ENCODE measurements at regions not wholly inside any gene's neighbourhood (a gene's known extent, or its start where the extent isn't known, plus 50 kb on each side); places are given as distances from the start of the nearest gene placed in this dataset.

DNA sequence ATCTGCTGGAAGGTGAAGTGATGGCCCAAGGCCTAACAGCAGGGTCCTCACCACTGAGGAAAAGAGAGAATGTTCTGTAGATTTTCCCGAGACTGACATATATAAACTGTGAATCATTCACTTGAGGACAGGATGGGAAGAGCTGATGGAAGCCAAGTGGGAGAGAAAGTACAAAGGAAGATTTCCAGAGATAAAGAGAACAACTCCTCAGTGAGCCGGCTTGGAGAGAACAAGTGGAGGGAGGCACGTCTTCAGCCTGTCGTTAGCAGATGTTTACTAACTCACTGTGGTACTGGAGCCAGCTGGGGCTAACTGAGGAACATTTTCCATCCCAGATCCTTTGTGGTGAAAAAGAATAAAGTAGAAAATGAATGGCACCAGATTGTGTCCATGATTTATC is 552.9 kb upstream of the TNP1 start:
- no peak for TF ChIP-seq EZH2 (IDR thresholded peaks at IDR 0.05; ENCODE audit: borderline replicate concordance, low read depth, low read length, poor library complexity, severe bottlenecking)
- TF ChIP-seq, protein P1, sequence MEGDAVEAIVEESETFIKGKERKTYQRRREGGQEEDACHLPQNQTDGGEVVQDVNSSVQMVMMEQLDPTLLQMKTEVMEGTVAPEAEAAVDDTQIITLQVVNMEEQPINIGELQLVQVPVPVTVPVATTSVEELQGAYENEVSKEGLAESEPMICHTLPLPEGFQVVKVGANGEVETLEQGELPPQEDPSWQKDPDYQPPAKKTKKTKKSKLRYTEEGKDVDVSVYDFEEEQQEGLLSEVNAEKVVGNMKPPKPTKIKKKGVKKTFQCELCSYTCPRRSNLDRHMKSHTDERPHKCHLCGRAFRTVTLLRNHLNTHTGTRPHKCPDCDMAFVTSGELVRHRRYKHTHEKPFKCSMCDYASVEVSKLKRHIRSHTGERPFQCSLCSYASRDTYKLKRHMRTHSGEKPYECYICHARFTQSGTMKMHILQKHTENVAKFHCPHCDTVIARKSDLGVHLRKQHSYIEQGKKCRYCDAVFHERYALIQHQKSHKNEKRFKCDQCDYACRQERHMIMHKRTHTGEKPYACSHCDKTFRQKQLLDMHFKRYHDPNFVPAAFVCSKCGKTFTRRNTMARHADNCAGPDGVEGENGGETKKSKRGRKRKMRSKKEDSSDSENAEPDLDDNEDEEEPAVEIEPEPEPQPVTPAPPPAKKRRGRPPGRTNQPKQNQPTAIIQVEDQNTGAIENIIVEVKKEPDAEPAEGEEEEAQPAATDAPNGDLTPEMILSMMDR (conservative IDR thresholded peaks at IDR 0.05; ENCODE audit: low read depth, low read length), result no peak
- H3K9me3 ChIP-seq (ENCODE audit: low read depth, low read length, poor library complexity, severe bottlenecking), result no peaks in the 10 kb centered on the region
- intact Hi-C loops (cut with micrococcal nuclease; ENCODE audit: unreplicated experiment), result no loop called here
- no peaks in the 10 kb centered on the region for H3K36me3 ChIP-seq (ENCODE audit: insufficient read depth, low read length, poor library complexity, severe bottlenecking)
- DNase-seq (ENCODE audit: low spot score), result no peak
- no peak overlapping the region for H3K27ac ChIP-seq (ENCODE audit: low read depth, low read length, poor library complexity, severe bottlenecking)
- no peaks in the 10 kb centered on the region for H3K27me3 ChIP-seq (replicated peaks; ENCODE audit: insufficient read depth, low read depth, low read length, poor library complexity)
- H3K4me3 ChIP-seq (ENCODE audit: low read depth, low read length, poor library complexity, severe bottlenecking), result no peak overlapping the region
- ChIA-PET CTCF (no interaction called here), POLR2A (ENCODE audit: low non-redundant PET) (no interaction called here)
- H3K4me1 ChIP-seq (ENCODE audit: insufficient read depth, low read length, poor library complexity, severe bottlenecking), result no peaks in the 10 kb centered on the region
- no TSS peak for BruUV-seq (replicated peaks)

DNA sequence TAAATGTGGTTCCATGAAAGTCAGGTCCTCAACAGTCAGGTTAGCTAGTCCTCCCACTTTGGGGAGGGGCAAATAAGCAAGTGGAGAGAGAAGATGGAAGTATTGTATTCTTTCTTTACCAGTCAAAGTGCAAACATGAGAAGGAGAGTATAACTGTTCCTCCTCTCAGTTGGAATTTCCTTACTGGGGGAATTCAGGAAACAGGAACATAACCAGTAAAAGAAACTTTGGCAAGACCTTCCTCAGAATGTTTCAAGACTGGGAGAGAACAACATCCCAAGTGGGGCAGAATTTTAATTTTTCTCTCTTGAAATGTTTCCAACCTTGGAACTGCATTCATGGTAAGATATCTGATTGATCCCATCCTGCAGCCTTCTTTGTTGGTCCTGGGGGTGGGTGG is 552.4 kb upstream of the TNP1 start:
- ChIA-PET POLR2A (ENCODE audit: low non-redundant PET) (no interaction called here), CTCF (no interaction called here)
- Histone ChIP-seq H3K4me1 (ENCODE audit: insufficient read depth, low read length, poor library complexity, severe bottlenecking) (no peaks in the 10 kb centered on the region), H3K9me3 (ENCODE audit: low read depth, low read length, poor library complexity, severe bottlenecking) (no peaks in the 10 kb centered on the region), H3K4me3 (ENCODE audit: low read depth, low read length, poor library complexity, severe bottlenecking) (no peak overlapping the region), H3K36me3 (ENCODE audit: insufficient read depth, low read length, poor library complexity, severe bottlenecking) (no peaks in the 10 kb centered on the region), H3K27ac (ENCODE audit: low read depth, low read length, poor library complexity, severe bottlenecking) (no peak overlapping the region), H3K27me3 (replicated peaks; ENCODE audit: insufficient read depth, low read depth, low read length, poor library complexity) (no peaks in the 10 kb centered on the region)
- intact Hi-C loops (cut with micrococcal nuclease; ENCODE audit: unreplicated experiment), result no loop called here
- BruUV-seq (replicated peaks), result no TSS peak
- no peak for DNase-seq (ENCODE audit: low spot score)
- TF ChIP-seq EZH2 (IDR thresholded peaks at IDR 0.05; ENCODE audit: borderline replicate concordance, low read depth, low read length, poor library complexity, severe bottlenecking), result no peak
- TF ChIP-seq, protein P1 (conservative IDR thresholded peaks at IDR 0.05; ENCODE audit: low read depth, low read length), result no peak

DNA sequence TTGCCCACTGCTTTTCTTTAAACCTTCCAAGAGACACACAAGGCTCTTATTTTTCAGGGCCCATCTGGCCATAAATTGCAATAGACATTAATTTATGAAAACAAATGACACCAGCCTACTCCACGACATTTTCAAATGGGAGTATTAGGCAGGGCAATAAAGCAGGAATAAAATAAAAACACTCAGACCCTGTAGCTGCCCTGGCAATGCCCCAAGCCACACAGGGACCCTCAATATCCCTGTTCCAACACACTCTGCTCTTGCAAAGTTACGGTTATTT is 550.8 kb upstream of the TNP1 start:
- Histone ChIP-seq H3K9me3 (ENCODE audit: low read depth, low read length, poor library complexity, severe bottlenecking) (no peaks in the 10 kb centered on the region), H3K36me3 (ENCODE audit: insufficient read depth, low read length, poor library complexity, severe bottlenecking) (no peaks in the 10 kb centered on the region), H3K4me1 (ENCODE audit: insufficient read depth, low read length, poor library complexity, severe bottlenecking) (no peaks in the 10 kb centered on the region), H3K27me3 (replicated peaks; ENCODE audit: insufficient read depth, low read depth, low read length, poor library complexity) (no peaks in the 10 kb centered on the region), H3K4me3 (ENCODE audit: low read depth, low read length, poor library complexity, severe bottlenecking) (no peak overlapping the region), H3K27ac (ENCODE audit: low read depth, low read length, poor library complexity, severe bottlenecking) (no peak overlapping the region)
- DNase-seq (ENCODE audit: low spot score), result no peak
- ChIA-PET CTCF (no interaction called here), POLR2A (ENCODE audit: low non-redundant PET) (no interaction called here)
- intact Hi-C loops (cut with micrococcal nuclease; ENCODE audit: unreplicated experiment), result no loop called here
- no TSS peak for BruUV-seq (replicated peaks)
- no peak for TF ChIP-seq EZH2 (IDR thresholded peaks at IDR 0.05; ENCODE audit: borderline replicate concordance, low read depth, low read length, poor library complexity, severe bottlenecking)
- TF ChIP-seq, protein P1 (conservative IDR thresholded peaks at IDR 0.05; ENCODE audit: low read depth, low read length), result no peak
